GM10266 (cell line): ENCODE measurements at regions not wholly inside any gene's neighbourhood (a gene's known extent, or its start where the extent isn't known, plus 50 kb on each side); places are given as distances from the start of the nearest gene placed in this dataset.
"Not testable (repeated sequence)": the region's sequence is repeated elsewhere in the genome, so short reads cannot be mapped to it uniquely, and the experiment has no call there.

Experiments used
- DNase-seq: peaks from one replicate; pipeline ENCODE4 v3.0.0; 2012; ENCODE audit errors: extremely low spot score
- TF ChIP-seq, protein P1 (sequence below): IDR thresholded peaks from 2 replicates; pipeline ENCODE4 v1.5.1; 2012; ENCODE audit warnings: mild to moderate bottlenecking, low read depth; ENCODE audit not compliant: control insufficient read depth, insufficient read depth; ENCODE audit errors: missing control alignments

DNA sequence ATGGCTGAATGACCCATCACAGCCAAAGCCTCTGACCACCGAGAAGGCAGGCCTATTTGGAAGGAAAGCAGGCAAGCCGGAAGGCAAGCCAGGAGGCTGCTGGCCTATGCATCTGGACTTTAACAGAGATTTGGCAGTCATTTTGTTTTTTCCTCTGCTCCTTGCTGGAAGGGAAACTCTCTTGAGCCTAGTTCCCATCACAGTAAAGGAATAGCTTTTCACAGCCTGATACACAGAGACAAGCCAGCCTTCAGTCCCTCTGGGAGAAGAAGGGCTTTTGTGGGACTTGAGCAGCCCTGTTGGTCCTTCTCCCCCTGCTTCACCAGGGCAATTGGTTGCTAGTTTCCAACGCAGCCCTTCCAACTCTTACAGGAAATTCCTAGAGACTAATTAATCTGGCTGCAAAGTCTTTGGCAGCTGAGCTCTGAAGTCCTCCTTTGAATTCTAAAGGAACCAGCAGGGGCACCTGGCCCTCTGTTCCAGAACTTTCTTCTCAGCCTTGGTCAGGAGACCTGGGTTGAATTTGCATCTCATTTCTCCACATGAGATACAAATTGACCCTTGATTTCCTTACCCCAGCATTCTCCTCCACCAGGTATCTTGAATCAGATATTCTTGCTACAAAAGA lies 157.3 kb upstream of the EPB41L4A start:
- TF ChIP-seq, protein P1, sequence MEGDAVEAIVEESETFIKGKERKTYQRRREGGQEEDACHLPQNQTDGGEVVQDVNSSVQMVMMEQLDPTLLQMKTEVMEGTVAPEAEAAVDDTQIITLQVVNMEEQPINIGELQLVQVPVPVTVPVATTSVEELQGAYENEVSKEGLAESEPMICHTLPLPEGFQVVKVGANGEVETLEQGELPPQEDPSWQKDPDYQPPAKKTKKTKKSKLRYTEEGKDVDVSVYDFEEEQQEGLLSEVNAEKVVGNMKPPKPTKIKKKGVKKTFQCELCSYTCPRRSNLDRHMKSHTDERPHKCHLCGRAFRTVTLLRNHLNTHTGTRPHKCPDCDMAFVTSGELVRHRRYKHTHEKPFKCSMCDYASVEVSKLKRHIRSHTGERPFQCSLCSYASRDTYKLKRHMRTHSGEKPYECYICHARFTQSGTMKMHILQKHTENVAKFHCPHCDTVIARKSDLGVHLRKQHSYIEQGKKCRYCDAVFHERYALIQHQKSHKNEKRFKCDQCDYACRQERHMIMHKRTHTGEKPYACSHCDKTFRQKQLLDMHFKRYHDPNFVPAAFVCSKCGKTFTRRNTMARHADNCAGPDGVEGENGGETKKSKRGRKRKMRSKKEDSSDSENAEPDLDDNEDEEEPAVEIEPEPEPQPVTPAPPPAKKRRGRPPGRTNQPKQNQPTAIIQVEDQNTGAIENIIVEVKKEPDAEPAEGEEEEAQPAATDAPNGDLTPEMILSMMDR, result no peak
- DNase-seq, result no peak

DNA sequence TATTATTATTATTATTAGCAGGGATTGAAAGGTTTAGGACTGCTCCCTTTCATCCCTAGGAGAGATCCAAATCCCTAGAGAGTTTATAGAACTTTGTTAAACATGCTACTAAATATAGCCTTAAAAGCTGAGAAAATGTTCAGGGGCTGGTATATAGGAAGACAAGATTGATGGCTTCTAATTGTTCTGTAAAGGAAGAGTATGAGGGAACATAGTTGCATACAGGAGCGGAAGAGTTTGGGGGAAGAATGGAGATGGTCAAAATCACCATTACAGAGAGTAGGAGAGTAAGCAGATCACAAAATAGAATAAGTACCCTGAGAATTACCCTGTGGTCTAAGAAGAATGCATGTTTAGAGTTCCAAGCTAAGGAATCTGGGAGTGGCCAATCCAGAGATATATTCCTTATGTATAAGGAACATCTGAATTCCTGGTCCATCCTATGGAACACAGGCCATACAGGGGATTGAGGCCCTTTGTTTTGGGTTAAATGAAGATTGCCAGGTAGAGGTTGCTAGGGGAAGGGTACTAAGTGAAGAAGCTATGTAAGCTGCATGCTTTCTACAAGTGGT lies 158.0 kb upstream of the APC start:
- DNase-seq, result no peak
- TF ChIP-seq, protein P1, result no peak

DNA sequence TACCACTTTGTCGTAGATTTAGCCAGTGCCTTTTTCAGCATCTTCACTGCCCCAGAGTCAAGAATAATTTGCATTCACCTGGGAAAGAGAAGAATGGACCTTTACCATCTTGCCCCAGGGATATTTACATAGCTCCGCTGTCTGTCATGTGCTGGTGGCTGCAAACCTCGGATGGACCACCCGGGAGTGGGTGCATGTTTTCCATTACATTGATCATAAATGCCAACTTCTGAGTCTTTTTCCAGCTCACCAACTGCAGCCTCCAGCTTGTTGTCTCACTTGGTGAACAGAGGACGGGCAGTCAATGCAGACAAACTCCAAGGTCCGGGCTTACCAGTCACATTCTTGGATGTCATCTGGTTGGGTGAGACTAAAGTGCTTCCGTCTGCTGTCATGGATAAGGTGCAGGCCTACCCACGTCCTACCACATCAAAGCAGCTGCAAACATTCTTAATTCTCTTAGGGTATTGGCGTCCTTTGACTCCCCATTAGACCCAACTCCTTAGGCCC lies 155.8 kb upstream of the APC start:
- no peak for DNase-seq
- TF ChIP-seq, protein P1, result no peak

DNA sequence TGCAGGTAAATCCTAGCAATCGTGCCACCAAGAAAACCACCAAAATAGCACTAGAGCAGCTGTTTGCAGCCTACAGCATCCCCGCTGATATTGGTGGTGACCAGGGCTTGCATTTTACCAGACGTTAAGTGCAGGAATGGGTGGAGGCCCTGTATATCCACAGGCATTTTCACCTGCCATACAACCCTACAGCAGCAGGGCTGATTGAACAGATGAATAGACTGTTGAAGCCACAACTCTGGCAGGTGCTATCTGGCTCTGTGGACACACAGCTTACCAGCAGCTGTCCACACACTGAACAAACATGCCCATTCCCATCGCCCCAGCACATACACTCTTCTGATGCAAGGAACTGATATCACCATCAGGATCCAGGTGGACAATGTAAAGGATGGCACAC lies 154.5 kb upstream of the APC start:
- TF ChIP-seq, protein P1, result no peak
- no peak for DNase-seq

DNA sequence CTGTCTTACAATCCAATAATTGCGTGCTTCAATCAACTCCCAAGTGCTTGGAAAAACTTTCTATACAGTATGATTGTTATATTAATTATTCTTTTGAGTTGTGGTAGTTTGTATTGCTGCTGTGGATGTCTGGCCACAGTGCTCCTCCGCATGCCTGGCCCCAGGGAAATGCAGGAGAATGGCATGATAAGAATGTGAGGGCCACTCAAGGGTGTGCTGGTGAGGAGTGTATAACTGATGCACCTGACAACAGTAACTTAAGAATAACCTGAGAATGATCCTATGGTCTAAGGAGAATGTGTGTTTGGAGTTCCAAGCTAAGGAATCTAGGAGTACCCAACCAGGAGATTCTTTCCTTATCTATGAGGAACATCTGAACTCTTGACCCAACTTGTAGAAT lies 152.9 kb upstream of the APC start:
- TF ChIP-seq, protein P1, result no peak
- DNase-seq, result no peak

DNA sequence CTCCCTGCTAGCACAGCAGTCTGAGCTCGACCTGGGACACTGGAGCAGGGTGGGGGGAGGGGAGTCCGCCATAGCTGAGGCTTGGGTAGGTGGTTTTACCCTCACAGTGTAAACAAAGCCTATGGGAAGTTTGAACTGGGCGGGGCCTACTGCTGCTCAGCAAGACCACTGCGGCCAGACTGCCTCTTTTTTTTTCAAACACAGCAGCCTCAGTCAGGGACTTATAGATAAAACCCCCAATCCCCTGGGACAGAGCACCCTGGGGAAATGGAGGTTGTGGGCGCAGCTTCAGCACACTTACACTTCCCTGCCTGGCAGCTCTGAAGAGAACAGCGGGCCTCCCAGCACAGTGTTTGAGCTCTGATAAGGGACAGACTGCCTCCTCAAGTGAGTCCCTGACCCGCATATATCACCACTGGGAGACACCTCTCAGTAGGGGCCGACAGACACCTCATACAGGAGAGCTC lies 151.1 kb upstream of the APC start:
- TF ChIP-seq, protein P1, result no peak

DNA sequence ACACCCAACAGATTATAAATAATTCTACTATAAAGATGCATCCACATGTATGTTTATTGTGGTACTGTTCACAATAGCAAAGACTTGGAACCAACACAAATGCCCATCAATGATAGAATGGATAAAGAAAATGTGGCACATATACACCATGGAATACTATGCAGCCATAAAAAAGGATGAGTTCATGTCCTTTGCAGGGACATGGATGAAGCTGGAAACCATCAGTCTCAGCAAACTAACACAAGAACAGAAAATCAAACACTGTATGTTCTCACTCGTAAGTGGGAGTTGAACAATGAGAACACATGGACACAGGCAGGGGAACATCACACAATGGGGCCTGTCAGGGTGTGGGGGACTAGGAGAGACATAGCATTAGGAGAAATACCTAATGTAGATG lies 146.8 kb upstream of the APC start:
- DNase-seq, result not testable (repeated sequence)

More for the DNA sequence above, 151.1 kb upstream of the APC start:
- DNase-seq, result no peak
